Activated B cell treated with CpG ODN at 0.5 μM for 24 hours (primary cell): ENCODE measurements at regions not wholly inside any gene's neighbourhood (a gene's known extent, or its start where the extent isn't known, plus 50 kb on each side); places are given as distances from the start of the nearest gene placed in this dataset.

Experiments used
- ATAC-seq: fragments of 200-7000 bp; cut with Tn5 transposase; one replicate; pipeline ENCODE4 v1.10.0; 2021; ENCODE audit warnings: low read depth, mild to moderate bottlenecking, moderate library complexity
- CTCF ChIA-PET: fragments of 350-600 bp; sonication (Branson Sonifier 250); formaldehyde crosslinking; loops from one replicate; lab custom pipeline; 2021; ENCODE audit warnings: antibody characterized with exemption; lab: Charles Lee
- POLR2A ChIA-PET: fragments of 350-600 bp; sonication (Branson Sonifier 250); formaldehyde crosslinking; loops from one replicate; lab custom pipeline; 2021; ENCODE audit warnings: antibody characterized with exemption; lab: Charles Lee
- DNase-seq: peaks from one replicate; pipeline ENCODE4 v3.0.0; 2022
- H3K27ac Mint-ChIP-seq: one replicate; pipeline ENCODE4 v1.8.0; 2020; ENCODE audit warnings: mixed read lengths
- H3K27me3 Mint-ChIP-seq: one replicate; pipeline ENCODE4 v1.8.0; 2021; ENCODE audit warnings: mixed read lengths
- H3K36me3 Mint-ChIP-seq: one replicate; pipeline ENCODE4 v1.8.0; 2021; ENCODE audit warnings: low read depth, mixed read lengths
- H3K4me1 Mint-ChIP-seq: one replicate; pipeline ENCODE4 v1.8.0; 2021; ENCODE audit warnings: mixed read lengths
- H3K4me3 Mint-ChIP-seq: one replicate; pipeline ENCODE4 v1.8.0; 2020; ENCODE audit warnings: mild to moderate bottlenecking, mixed read lengths
- H3K9me3 Mint-ChIP-seq: one replicate; pipeline ENCODE4 v1.8.0; 2020; ENCODE audit warnings: mixed read lengths
- CTCF ChIP-seq: fragments of 200-600 bp; IDR thresholded peaks from one replicate; pipeline ENCODE4 v1.8.0; 2022; ENCODE audit warnings: antibody characterized with exemption, mild to moderate bottlenecking
- intact Hi-C: fragments of 100-400 bp; cut with micrococcal nuclease; formaldehyde crosslinking; loops from one replicate; pipeline ENCODE4 v1.15.1; 2024

GRCh38 chr5:86118542-86118941, 499.2 kb upstream of the COX7C start:
- peaks cover 2% of the 10 kb centered on the region for H3K9me3 Mint-ChIP-seq
- DNase-seq (no peak), ATAC-seq (no peak)
- no peak overlapping the region for H3K27ac Mint-ChIP-seq
- no peaks in the 10 kb centered on the region for H3K36me3 Mint-ChIP-seq
- POLR2A ChIA-PET: no interaction called here
- no peaks in the 10 kb centered on the region for H3K4me1 Mint-ChIP-seq
- H3K27me3 Mint-ChIP-seq: no peaks in the 10 kb centered on the region
- intact Hi-C loops: no loop called here
- H3K4me3 Mint-ChIP-seq: no peak overlapping the region
- CTCF ChIA-PET: no interaction called here
- no peak for TF ChIP-seq CTCF

GRCh38 chr5:86124333-86124732, 493.4 kb upstream of the COX7C start:
- POLR2A ChIA-PET: no interaction called here
- no peaks in the 10 kb centered on the region for H3K36me3 Mint-ChIP-seq
- no peak for TF ChIP-seq CTCF
- no peak overlapping the region for H3K27ac Mint-ChIP-seq
- H3K9me3 Mint-ChIP-seq: no peaks in the 10 kb centered on the region
- intact Hi-C loops: no loop called here
- ATAC-seq: no peak
- CTCF ChIA-PET: no interaction called here
- H3K4me1 Mint-ChIP-seq: no peaks in the 10 kb centered on the region
- H3K27me3 Mint-ChIP-seq: no peaks in the 10 kb centered on the region
- no peak overlapping the region for H3K4me3 Mint-ChIP-seq
- DNase-seq: no peak

- no peaks in the 10 kb centered on the region for H3K27me3 Mint-ChIP-seq
- H3K9me3 Mint-ChIP-seq: no peaks in the 10 kb centered on the region
- intact Hi-C loops: no loop called here
- H3K27ac Mint-ChIP-seq: no peak overlapping the region
- ATAC-seq: no peak
- no peaks in the 10 kb centered on the region for H3K36me3 Mint-ChIP-seq
- POLR2A ChIA-PET: no interaction called here
- TF ChIP-seq CTCF: no peak
- no peak for DNase-seq
- CTCF ChIA-PET: no interaction called here
- no peaks in the 10 kb centered on the region for H3K4me1 Mint-ChIP-seq
- H3K4me3 Mint-ChIP-seq: no peak overlapping the region
These were observed 491.8 kb upstream of the COX7C start for GRCh38 chr5:86125731-86126601.

- H3K36me3 Mint-ChIP-seq: no peaks in the 10 kb centered on the region
- no peaks in the 10 kb centered on the region for H3K27me3 Mint-ChIP-seq
- no peak overlapping the region for H3K4me3 Mint-ChIP-seq
- H3K4me1 Mint-ChIP-seq: no peaks in the 10 kb centered on the region
- H3K27ac Mint-ChIP-seq: no peak overlapping the region
- no peak for TF ChIP-seq CTCF
- POLR2A ChIA-PET: no interaction called here
- H3K9me3 Mint-ChIP-seq: no peaks in the 10 kb centered on the region
- intact Hi-C loops: no loop called here
- ATAC-seq (no peak), DNase-seq (no peak)
- CTCF ChIA-PET: no interaction called here
These were observed 490.0 kb upstream of the COX7C start for GRCh38 chr5:86127696-86128095.

- no peak overlapping the region for H3K27ac Mint-ChIP-seq
- intact Hi-C loops: no loop called here
- CTCF ChIA-PET: no interaction called here
- H3K4me1 Mint-ChIP-seq: no peaks in the 10 kb centered on the region
- H3K4me3 Mint-ChIP-seq: no peak overlapping the region
- no peak for DNase-seq
- TF ChIP-seq CTCF: no peak
- no peaks in the 10 kb centered on the region for H3K9me3 Mint-ChIP-seq
- no peak for ATAC-seq
- H3K27me3 Mint-ChIP-seq: no peaks in the 10 kb centered on the region
- POLR2A ChIA-PET: no interaction called here
- H3K36me3 Mint-ChIP-seq: no peaks in the 10 kb centered on the region
These were observed 488.7 kb upstream of the COX7C start for GRCh38 chr5:86129009-86129408.
